ENCODE measurements at regions not wholly inside any gene's neighbourhood (a gene's known extent, or its start where the extent isn't known, plus 50 kb on each side); places are given as distances from the start of the nearest gene placed in this dataset.

- no peak for DNase-seq (ENCODE audit: low spot score)
- TF ChIP-seq CTCF (IDR thresholded peaks at IDR 0.05) = no peak
- ATAC-seq (ENCODE audit: low FRiP score) = no peak
These were observed 243.3 kb upstream of the NCKAP5 start for GRCh38 chr2:133811409-133812125.

- no peak for DNase-seq (ENCODE audit: low spot score)
- no peak for TF ChIP-seq CTCF (IDR thresholded peaks at IDR 0.05)
- no peak for ATAC-seq (ENCODE audit: low FRiP score)
These were observed 244.8 kb upstream of the NCKAP5 start for GRCh38 chr2:133812826-133813617.

GRCh38 chr2:133814890-133815289, 246.6 kb upstream of the NCKAP5 start:
- DNase-seq (ENCODE audit: low spot score) (no peak), ATAC-seq (ENCODE audit: low FRiP score) (no peak)
- no peak for TF ChIP-seq CTCF (IDR thresholded peaks at IDR 0.05)

GRCh38 chr2:133816037-133816436, 247.8 kb upstream of the NCKAP5 start:
- ATAC-seq (ENCODE audit: low FRiP score) (no peak), DNase-seq (ENCODE audit: low spot score) (no peak)
- TF ChIP-seq CTCF (IDR thresholded peaks at IDR 0.05) = no peak

- TF ChIP-seq CTCF (IDR thresholded peaks at IDR 0.05) = no peak
- DNase-seq (ENCODE audit: low spot score) (no peak), ATAC-seq (ENCODE audit: low FRiP score) (peak; percentile 63)
These were observed 249.7 kb upstream of the NCKAP5 start for GRCh38 chr2:133817680-133818566.

GRCh38 chr2:133818661-133819060, 250.4 kb upstream of the NCKAP5 start:
- TF ChIP-seq CTCF (IDR thresholded peaks at IDR 0.05) = no peak
- DNase-seq (ENCODE audit: low spot score) = no peak
- ATAC-seq (ENCODE audit: low FRiP score) = no peak

Measured in omental fat pad (tissue), 3 donors.